GM18505 (cell line): ENCODE measurements at regions not wholly inside any gene's neighbourhood (a gene's known extent, or its start where the extent isn't known, plus 50 kb on each side); places are given as distances from the start of the nearest gene placed in this dataset.
"Not testable (repeated sequence)": the region's sequence is repeated elsewhere in the genome, so short reads cannot be mapped to it uniquely, and the experiment has no call there.

ENCODE experiments used
- ATAC-seq: cut with Tn5 transposase; IDR thresholded peaks from one replicate; pipeline ENCODE4 v1.9.1; 2021; ENCODE audit not compliant: unreplicated experiment
- POLR2A ChIP-seq: IDR thresholded peaks from 4 replicates; pipeline ENCODE4 v1.6.1; 2011; ENCODE audit warnings: borderline replicate concordance; ENCODE audit not compliant: insufficient read depth, insufficient read length; ENCODE audit errors: extremely low read depth

DNA sequence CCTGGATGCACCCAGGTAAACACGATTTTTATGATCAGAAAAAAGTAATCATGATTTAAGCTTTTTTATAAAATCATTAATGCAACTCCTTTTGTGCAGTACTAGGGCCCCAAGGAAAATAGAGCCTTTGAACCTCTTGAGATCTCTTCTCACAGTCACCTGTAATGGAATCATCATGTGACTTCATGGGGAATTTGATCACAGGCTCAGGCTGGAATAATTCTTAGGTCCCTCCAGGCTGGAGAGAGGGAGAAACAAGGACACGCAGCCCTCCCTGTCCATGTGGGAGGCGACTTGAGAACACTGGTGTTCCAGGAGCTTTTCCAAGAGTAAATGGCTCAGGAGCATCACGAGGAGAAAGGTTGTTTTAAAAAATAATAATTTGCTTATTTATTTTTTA, 156.1 kb downstream of the NUFIP1 start:
- no peak for ATAC-seq
- no peak for TF ChIP-seq POLR2A

DNA sequence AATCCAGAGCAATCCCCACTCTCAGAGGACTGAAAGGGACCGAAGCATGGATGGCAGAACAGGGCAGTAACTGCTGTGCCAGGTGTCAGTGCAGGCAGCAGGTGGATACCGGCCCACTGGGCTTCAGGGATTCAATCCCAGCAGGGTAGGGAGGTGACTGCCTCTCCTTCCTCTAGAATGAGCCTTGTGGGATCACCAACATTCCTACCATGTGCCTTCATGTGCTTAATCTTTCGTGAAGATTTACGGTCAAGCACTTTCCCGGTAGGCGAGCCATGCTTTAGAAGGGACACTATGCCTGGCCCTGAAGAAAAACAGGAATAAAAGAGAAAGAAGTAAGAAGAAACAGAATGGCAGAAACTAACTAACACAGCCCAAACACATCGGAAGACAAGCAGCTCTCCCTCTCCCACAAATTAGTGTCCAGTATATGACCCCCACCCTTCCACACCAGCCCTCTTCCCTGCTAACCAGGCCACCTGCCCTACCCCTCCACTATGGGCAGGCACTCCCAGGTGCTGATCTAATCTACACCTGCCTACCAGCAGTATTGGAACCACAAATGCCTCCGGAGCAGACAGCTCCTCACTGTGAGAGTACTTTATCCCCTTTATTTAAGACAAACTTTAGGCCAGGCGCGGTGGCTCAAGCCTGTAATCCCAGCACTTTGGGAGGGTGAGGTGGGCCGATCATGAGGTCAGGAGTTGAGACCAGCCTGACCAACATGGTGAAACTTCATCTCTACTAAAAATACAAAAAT, 162.5 kb downstream of the NUFIP1 start:
- no peak for TF ChIP-seq POLR2A
- ATAC-seq, result no peak

DNA sequence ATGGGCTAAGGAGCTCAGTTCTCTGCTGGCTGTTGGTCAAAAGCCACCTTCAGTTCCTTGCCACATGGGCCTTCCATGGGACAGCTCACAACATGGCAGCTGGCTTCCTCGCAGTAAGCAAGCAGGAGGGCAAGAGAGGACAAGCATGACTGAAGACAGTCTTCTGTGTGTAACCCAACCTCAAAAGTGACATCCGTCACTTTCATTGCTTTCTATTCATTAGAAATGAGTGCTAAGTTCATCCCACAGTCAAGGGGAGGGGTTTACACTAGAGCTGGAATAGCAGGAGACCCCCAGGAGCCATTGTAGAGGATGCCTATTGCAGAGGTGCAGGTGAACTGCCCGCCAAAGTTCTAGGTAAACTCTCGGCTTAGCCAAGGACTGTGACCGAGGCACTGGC, 163.3 kb downstream of the NUFIP1 start:
- no peak for ATAC-seq
- TF ChIP-seq POLR2A, result no peak

DNA sequence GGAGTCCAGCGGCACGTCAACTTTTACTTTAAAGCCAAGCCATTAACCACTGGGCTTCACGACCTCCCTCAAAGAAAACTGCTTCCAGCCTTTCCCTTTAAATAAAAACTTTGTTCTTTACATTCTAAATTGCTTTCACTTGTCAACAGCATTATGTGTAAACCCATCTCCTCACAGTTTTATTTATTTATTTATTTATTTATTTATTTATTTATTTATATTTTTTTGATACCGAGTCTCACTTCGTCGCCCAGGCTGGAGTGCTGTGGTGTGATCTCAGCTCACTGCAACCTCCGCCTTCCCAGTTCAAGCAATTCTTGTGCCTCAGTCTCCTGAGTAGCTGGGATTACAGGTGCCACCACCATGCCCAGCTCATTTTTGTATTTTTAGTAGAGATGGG, 165.7 kb downstream of the NUFIP1 start:
- ATAC-seq, result not testable (repeated sequence)

DNA sequence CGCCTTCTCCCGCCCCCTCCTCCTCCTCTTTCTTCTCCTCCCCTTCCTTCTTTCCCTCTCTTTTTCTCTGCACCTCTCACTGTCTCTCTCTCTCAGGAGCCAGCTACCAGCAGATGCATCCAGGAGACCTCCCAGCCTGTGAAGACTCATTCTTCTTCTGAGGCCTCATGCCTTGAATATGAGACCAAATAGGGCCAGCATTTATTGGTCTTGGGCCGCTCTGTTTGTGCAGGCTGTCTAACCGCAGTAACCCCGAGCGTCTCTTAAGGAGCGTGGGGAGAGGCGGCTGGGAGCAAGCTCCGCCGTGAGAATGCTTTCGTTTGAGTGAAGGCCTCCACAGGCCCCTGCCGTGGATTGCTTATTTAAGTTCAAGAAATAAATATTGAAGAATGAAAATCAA, 167.0 kb downstream of the NUFIP1 start:
- no peak for ATAC-seq
- no peak for TF ChIP-seq POLR2A

DNA sequence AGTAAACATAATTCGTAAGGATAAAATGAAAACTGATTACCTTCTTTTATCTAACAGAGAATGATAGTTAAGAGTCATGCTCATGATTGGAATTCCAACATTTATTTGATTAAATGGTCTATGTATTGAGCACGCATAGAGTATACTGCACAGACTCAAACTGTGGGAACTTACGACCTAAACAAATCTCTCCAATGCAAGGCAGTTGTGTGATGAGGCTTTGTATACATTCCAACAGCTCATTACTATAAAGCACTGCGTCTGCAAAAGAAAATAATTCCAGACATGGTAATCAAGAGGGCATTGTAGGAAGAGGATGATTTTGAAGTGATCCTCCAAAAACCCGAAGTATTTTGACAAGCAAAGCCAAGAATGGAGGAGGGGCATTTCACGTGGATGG, 169.5 kb downstream of the NUFIP1 start:
- no peak for TF ChIP-seq POLR2A

DNA sequence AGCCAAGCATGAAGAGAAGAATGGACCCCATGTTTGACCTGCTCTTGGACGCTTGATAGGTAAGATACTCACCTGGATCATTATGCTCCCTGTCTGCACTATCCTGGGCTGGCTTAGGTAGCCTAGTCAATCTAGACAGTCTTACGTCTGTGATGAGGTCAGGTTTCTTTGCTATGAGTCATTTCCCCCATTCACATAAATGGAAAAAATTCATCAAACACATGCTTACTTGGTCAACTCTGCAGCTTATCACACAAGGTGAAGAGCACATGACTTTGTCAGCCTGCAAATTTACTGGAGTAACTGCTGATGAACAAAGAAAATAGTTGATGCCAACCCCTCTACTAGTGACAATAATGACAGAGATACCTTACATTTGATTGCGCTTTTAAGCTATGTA, 170.0 kb downstream of the NUFIP1 start:
- no peak for TF ChIP-seq POLR2A
- no peak for ATAC-seq

More for the DNA sequence above, 169.5 kb downstream of the NUFIP1 start:
- no peak for ATAC-seq

DNA sequence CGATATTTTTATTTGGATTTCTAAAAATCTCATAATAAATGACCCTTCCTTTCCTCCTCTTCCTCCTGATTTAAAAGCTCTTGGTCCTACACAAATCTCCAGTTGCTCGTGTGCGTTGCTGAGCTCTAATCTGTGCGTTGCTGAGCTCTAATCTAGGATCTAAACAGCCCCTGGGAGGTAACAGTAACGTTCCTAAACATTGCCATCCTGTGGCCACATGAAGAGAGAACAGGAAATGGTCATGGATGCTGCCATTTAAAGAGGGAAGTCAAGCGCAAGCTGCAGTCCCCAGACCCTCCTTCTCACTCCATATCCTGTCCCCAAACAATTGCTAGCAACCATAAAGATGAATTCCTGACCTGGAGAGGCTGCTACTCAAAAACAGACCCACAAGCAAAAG, 170.8 kb downstream of the NUFIP1 start:
- no peak for TF ChIP-seq POLR2A
- no peak for ATAC-seq

DNA sequence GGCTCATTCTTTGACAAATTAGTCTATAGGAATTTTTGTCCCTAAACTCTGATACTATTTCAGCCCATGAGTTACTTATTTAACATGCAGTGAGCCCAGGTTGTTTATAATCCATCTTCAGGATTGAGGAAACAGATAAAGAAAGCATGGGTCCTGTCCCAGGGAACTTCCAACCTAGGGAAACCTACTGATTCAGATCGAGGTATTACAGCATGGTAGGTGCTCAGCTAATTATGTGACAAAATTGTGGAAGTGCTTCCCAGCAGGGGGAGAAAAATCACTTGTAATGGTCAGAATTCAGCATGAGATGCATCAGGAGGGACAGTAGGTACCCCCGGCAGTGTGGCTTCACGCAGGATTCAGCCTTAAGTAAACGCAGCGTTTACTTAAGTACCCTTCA, 171.3 kb downstream of the NUFIP1 start:
- TF ChIP-seq POLR2A, result no peak
- no peak for ATAC-seq

DNA sequence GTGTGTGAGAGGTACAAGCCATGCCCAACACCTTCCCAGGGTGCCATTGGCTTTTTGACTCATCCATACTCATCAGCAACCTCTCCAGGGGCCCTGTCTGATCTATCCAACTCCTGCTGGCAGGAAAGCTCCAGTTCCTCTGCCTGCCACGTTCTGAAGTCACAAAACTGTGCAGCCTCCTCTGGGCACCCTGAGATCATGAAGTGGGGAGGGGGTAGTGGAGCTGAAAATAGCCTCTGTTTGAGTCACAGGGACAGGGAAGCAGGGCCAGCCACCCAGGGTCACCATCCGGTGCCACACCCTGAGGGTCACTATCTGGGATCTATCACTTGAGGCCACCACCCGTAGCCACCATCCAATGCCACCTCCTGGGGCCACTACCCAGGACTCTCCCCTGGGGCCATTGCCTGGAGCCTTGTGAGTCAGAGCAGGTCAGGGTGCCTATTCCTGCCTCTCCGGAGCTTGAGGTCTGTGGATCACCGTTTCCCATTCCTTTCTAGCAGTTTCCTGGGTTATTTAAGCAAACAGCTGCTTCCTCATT, 172.1 kb downstream of the NUFIP1 start:
- TF ChIP-seq POLR2A, result no peak
- ATAC-seq, result no peak

DNA sequence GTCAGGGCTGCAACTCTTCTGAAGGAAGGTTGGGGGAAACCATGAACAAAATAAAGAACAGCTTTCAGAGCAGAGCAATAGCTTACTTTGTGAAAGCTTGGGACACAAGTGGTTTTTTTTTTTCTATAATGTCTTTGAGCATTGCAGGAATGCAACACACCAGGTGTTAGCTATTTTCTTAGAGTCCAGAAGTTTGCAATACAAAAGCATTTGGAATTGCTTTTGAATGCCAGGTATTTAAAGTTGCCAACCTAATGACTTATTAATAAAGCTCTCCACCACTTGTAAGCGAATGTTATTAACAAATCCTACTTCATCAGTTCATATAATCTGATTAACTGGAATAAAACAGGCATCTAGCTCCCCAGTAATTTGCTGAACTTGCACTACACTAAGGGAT, 172.6 kb downstream of the NUFIP1 start:
- no peak for ATAC-seq
- no peak for TF ChIP-seq POLR2A

DNA sequence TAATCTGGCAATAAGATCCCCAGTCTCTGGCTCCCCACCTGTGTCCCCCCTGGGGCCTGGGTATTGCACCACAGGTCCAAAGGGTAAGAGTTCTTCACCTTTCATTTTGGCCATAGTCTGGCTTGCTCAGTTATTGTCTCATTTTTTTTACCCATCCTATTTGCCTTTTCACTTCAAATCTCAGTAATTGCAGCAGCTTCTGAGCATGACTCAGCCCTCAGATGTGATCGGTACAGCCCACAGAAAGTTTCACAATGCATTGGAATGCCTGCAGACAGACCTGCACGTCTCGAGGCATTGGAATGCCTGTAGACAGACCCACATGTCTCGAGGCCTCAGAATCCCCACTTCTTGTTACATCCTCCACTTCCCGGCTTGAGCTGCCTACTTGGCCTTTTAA, 173.6 kb downstream of the NUFIP1 start:
- no peak for TF ChIP-seq POLR2A

DNA sequence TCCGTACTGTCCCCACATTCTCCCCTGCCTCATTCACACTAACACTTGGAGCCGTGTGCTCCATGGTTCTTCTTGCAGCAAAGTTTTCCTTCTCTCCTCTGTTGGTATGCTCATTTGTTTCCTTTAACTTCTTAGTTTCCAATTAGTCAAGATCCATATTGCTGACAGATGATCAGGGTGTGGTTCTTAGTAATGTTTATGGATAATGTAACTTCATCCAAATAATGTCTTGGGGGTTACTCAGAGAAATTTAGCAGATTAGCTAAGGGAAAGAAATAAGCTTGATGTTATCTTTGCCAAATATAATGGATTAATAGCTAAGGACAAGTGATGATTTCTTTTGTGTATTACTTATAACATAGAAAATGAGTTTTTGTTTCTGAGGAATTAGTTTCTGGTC, 174.4 kb downstream of the NUFIP1 start:
- no peak for ATAC-seq
- no peak for TF ChIP-seq POLR2A

More for the DNA sequence above, 173.6 kb downstream of the NUFIP1 start:
- ATAC-seq, result no peak

DNA sequence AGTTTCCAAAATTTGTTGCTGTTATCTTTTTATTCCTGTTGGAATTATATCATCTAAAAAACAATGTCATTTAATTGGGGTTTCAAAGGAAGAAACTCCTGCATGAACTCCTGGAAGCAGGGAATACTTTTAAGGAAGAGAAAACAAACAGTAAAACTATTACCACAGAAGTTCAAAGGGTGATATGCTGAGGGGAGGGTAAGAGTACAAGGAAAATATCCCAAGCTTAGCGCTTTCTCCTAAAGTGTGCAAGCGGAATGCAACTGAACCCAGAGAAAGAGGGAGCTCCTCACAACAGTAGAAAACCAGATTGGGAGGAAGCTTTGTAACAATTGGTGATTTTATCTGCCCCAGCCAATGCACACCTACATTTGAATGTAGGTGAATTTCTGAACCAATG, 175.1 kb downstream of the NUFIP1 start:
- ATAC-seq, result no peak

More for the DNA sequence above, 175.1 kb downstream of the NUFIP1 start:
- no peak for TF ChIP-seq POLR2A
